GM18507 (cell line): ENCODE measurements at regions not wholly inside any gene's neighbourhood (a gene's known extent, or its start where the extent isn't known, plus 50 kb on each side); places are given as distances from the start of the nearest gene placed in this dataset.

Source experiments
- DNase-seq: peaks from one replicate; pipeline ENCODE4 v3.0.0; 2011; ENCODE audit warnings: low read depth; ENCODE audit not compliant: insufficient read length; ENCODE audit errors: extremely low spot score
- FAIRE-seq: peaks from 2 replicates; lab custom pipeline; 2011; peaks lifted over from hg19 to GRCh38; lab: Jason Lieb, UNC

- DNase-seq, result no peak
- FAIRE-seq, result no peak
These were observed 415.9 kb downstream of the BCL11B start for GRCh38 chr14:98855926-98856715.

- DNase-seq (no peak), FAIRE-seq (no peak)
These were observed 413.8 kb downstream of the BCL11B start for GRCh38 chr14:98858158-98858557.

- FAIRE-seq (no peak), DNase-seq (no peak)
These were observed 413.4 kb downstream of the BCL11B start for GRCh38 chr14:98858561-98858960.

DNA sequence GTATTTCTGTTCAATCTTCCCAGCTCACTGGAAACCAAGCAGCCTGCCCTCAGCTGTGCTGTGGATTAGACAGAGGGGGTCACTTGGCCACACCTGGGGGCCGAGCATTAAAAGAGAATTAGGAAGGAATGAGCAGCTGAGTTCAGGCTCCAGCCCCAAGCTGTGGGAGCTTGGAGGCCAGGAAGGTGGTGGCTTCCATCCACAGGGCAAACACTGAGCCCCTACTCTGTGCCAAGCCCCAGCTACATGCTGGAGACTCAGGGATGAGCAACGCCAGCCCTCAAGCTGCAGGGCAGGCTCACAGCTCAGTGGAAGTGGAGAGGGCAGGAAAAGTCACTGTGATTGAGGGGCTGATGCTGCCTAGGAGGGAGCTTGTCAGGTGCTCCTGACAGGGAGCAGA is 412.7 kb downstream of the BCL11B start:
- DNase-seq, result no peak
- no peak for FAIRE-seq

DNA sequence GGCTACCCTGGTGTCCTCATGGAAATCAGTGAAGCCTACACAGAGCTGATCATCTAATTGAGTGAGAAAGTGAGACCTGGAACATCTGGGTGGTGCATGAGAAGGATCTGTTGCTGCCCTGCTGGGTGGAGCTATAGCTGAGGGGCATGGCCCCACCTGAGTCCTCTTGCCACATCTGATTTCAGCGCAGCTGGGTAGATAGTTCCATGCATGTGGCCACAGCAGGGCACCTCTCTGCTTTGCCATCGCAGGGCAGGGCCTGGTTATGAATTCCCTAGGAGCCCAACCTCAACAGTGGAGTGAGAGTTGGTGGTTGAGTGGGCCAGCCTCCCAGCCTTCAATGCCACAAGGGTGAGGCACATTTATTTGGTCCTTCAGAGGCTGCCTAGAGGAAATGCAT is 407.8 kb downstream of the BCL11B start:
- DNase-seq (no peak), FAIRE-seq (no peak)

- FAIRE-seq (no peak), DNase-seq (no peak)
These were observed 404.9 kb downstream of the BCL11B start for GRCh38 chr14:98867146-98867545.

- no peak for FAIRE-seq
- DNase-seq, result no peak
These were observed 404.3 kb downstream of the BCL11B start for GRCh38 chr14:98867726-98868125.

DNA sequence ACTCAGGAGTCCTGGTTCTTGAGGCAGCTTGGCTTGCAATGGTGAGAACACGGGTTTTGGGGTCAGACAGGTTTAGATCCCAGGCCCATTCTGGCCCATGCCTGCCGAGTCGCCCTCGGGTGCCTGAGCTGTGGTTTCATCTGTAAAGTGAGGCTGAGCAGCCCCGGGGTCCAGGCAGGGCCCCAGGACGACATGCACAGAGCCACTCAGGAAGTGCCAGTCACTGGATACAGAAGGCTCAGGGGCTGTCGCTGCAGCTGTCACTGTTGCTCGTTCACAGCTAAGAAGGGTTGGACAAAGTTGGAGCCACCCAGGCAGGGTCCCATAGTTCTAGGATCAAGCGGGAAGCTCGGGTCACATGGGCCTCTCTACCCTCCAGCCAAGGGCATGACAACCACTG is 403.1 kb downstream of the BCL11B start:
- DNase-seq, result no peak
- no peak for FAIRE-seq

GRCh38 chr14:98871796-98872195 is 400.2 kb downstream of the BCL11B start:
- DNase-seq (no peak), FAIRE-seq (no peak)

DNA sequence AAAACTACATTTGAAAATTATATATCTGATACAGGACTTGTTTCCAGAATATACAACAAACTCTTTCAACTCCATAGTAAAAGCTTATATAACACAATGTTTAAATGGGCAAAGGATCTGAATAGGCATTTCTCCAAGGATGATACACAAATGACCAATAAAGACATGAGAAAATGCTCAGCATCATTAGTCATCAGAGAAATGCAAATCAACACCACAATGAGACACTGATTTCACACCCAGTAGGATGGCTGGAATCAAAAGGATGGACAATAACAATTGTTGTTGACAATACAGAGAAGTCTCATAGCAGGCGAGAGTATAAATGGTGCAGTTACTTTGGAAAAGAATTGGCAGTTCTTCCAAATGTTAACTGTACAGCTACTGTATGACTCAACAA is 394.9 kb downstream of the BCL11B start:
- FAIRE-seq (no peak), DNase-seq (no peak)

DNA sequence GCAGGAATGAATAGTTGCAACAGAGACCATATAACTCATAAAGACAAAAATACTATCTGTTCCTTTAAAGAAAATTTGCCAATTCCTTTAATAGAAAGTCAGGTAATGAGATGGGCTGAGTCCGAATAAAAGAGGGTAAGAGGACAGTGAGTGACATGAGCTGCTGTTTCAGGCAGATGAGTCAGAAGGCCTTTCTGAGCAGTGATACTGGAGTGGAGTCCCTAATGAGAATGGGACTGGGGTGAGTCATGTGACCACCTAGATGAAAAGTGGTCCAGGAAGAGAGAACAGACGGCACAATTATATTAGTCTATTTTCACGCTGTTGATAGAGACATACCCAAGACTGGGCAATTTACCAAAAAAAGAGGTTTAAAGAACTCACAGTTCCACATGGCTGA is 393.7 kb downstream of the BCL11B start:
- no peak for FAIRE-seq
- no peak for DNase-seq

DNA sequence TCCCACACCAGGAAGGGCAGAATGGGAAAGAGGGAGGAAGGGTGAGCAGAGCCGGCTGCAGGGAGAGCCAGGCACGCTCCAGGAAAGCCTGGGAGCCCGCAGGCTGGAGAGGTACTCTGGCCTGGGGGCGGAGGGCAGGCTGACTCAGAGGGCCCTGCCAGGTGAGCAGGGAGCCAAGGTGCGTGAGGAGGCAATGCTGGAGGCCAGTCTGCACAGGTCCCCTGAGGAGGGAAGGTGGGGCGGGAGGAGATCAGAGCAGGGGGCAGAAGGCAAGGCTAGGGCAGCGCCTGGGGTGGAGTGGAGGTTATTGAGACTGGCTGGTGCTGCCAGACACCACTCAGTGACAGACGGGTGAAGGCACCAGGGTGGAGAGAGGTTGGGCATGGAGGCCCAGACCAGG is 385.0 kb downstream of the BCL11B start:
- no peak for FAIRE-seq

DNA sequence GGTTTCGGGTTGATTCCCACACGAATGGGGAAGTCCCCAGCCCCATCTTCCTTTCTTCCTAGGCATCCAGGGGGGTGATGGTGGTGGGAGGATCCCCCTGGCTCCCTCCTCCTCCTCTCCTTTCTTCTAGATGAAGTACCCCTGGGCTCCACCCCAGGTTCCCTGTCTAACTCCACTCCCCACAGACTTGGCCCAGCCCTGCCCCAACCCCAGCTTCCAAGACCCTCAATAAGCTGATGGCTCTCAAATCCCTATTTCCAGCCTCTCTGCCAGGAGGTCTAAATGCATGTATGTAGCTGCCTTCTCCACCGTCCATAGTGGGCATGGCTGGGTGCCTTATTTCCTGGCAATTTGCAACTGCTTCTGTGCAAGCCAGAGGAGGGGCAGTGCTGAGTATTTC is 383.7 kb downstream of the BCL11B start:
- no peak for FAIRE-seq
- DNase-seq, result no peak

More for the DNA sequence above, 385.0 kb downstream of the BCL11B start:
- no peak for DNase-seq

DNA sequence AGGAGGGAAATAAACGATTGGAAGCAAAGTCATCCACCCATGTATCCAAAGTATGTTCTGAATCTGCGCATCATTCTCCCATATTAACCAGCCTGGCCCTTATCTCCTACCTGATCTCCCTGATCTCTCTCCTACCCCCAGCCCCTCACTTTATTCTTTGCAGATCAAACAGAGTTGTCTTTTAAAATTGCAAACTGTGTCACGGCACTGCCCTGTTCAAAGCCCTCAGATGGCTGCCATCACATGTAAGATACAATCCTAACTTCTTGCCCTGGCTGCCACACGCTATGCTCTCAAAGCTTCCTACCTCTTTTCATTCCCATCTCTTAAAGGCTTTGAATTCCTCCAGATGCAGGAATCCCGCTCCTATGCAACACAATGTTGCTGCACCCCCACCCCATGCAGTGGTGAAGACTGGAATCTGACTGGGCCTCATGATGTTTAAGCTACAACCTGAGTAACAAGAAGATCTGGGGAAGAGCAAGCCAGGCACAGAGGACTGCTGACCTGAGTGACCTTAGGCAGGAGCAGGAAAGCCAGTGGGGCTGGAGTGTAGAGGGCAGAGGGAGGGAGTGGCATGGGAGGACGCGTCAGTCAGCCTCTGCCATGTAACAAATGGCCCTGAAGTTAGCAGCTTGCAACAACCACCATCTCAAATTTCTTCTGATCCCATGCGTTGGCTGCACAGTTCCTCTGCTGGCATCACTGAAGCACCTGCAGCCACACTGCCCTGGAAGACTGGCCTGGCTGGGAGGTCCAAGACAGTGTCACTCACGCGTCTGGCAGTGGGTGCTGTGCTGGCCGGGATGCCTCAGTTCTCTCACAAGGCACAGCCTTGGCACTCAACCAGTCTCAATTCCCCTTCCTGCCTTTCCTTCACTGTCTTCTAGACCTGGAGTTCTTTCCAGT is 382.8 kb downstream of the BCL11B start:
- FAIRE-seq, result no peak
- no peak for DNase-seq

- FAIRE-seq (no peak), DNase-seq (no peak)
These were observed 382.2 kb downstream of the BCL11B start for GRCh38 chr14:98889836-98890185.

- no peak for DNase-seq
- no peak for FAIRE-seq
These were observed 381.2 kb downstream of the BCL11B start for GRCh38 chr14:98890556-98891340.

GRCh38 chr14:98893675-98894074 is 378.3 kb downstream of the BCL11B start:
- FAIRE-seq (no peak), DNase-seq (no peak)

DNA sequence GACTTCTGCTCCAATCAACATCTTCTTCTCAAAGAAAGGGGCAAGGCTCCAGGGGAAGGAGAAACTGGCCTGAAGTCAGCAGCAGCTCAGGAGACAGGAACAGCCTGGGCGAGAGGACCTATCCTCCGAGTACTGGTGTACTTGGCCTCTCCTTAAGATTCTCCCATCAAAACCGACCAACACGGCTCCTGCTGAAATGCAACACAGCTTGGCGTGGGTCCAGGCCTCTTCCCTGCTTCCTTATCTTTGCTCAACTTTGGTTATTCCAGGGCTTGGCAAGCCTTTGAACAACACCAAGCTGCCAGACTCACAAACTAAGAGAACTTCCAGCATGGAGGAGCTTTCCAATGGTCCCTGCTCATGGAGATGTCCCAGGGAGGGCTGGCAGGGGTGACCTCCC is 377.4 kb downstream of the BCL11B start:
- no peak for DNase-seq
- no peak for FAIRE-seq

DNA sequence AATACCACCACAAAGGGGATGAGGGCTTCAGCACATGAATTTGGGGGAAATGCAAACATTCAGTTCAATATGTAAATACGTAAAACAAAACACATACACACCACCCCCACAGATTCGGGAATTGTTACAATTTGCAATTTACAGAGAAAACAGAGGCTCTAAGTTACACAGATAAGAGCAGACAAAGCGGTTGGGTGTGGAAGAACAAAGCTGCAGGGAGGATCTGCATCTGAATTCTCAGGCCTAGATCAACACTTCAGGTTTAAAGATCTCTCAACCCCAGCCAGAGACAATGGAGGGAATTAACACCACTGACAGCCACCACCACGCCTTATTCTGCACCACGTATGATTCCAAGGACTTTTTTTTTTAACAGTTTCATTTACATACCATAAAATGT is 375.5 kb downstream of the BCL11B start:
- DNase-seq, result no peak
- FAIRE-seq, result no peak
